KMS-11 (cell line): ENCODE measurements at regions not wholly inside any gene's neighbourhood (a gene's known extent, or its start where the extent isn't known, plus 50 kb on each side); places are given as distances from the start of the nearest gene placed in this dataset.

Source experiments
- H2AFZ ChIP-seq: fragments of 200-600 bp; sonication (generic); 2 replicates; pipeline ENCODE4 v1.6.1; 2016; ENCODE audit warnings: antibody characterized with exemption, mixed run types, low read depth
- H3K27ac ChIP-seq: fragments of 200-600 bp; sonication (generic); 2 replicates; pipeline ENCODE4 v1.6.1; 2016; ENCODE audit warnings: mild to moderate bottlenecking, mixed run types
- H3K27me3 ChIP-seq: fragments of 200-600 bp; sonication (generic); 2 replicates; pipeline ENCODE4 v1.6.1; 2017; ENCODE audit warnings: mild to moderate bottlenecking, low read depth, mixed run types, moderate library complexity; ENCODE audit not compliant: insufficient read depth
- H3K36me3 ChIP-seq: fragments of 200-600 bp; sonication (generic); 2 replicates; pipeline ENCODE4 v1.6.1; 2017; ENCODE audit warnings: mild to moderate bottlenecking, mixed run types; ENCODE audit not compliant: insufficient read depth
- H3K4me1 ChIP-seq: fragments of 200-600 bp; sonication (generic); 2 replicates; pipeline ENCODE4 v1.6.1; 2016; ENCODE audit warnings: mild to moderate bottlenecking, low read depth, mixed run types; ENCODE audit not compliant: poor library complexity, severe bottlenecking
- H3K4me2 ChIP-seq: fragments of 200-600 bp; sonication (generic); 2 replicates; pipeline ENCODE4 v1.7.0; 2016; ENCODE audit warnings: mild to moderate bottlenecking, mixed run types
- H3K4me3 ChIP-seq: fragments of 200-600 bp; sonication (generic); IDR thresholded peaks from 2 replicates; pipeline ENCODE4 v1.6.1; 2017; ENCODE audit warnings: low read depth, low read length, mixed read lengths; ENCODE audit not compliant: insufficient read depth
- H3K79me2 ChIP-seq: fragments of 200-600 bp; sonication (generic); 2 replicates; pipeline ENCODE4 v1.6.1; 2016; ENCODE audit warnings: low read depth, mixed run types; ENCODE audit not compliant: insufficient read depth
- H3K9ac ChIP-seq: fragments of 200-600 bp; sonication (generic); 2 replicates; pipeline ENCODE4 v1.6.1; 2016; ENCODE audit warnings: mild to moderate bottlenecking, mixed run types
- H4K20me1 ChIP-seq: fragments of 200-600 bp; sonication (generic); 2 replicates; pipeline ENCODE4 v1.6.1; 2016; ENCODE audit warnings: mild to moderate bottlenecking, mixed run types; ENCODE audit not compliant: insufficient read depth
- CTCF ChIP-seq: fragments of 200-600 bp; sonication (generic); conservative IDR thresholded peaks from 2 replicates; pipeline ENCODE4 v1.6.1; 2017; ENCODE audit warnings: low read depth, mild to moderate bottlenecking, antibody characterized with exemption, low read length, moderate library complexity, mixed read lengths

DNA sequence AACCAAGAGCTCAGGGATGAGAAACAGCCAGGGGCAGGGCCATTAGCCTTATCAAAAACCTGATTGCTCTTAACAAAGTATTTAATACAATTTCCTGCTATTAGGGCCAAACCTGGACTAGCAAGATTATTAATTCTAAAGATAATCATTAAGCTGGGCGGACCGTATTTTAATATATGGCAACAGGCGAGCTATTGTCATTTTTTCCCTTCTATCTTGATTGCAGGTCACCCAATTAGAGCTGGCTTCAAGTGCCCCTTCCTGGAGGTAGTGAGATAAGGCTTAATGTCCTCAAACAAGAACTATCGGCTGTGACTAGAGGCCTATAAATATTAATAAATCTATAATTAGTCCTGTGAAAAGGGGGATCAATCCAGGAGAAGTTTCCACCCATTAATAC lies 66.0 kb upstream of the BLCAP start:
- H3K9ac ChIP-seq, result no peak overlapping the region
- H3K4me2 ChIP-seq, result no peak overlapping the region
- H3K27me3 ChIP-seq, result no peaks in the 10 kb centered on the region
- TF ChIP-seq CTCF, result no peak
- H3K27ac ChIP-seq, result no peak overlapping the region
- H3K36me3 ChIP-seq, result no peaks in the 10 kb centered on the region
- no peaks in the 10 kb centered on the region for H3K79me2 ChIP-seq
- H3K4me3 ChIP-seq, result no peak overlapping the region
- no peaks in the 10 kb centered on the region for H3K4me1 ChIP-seq
- no peak overlapping the region for H2AFZ ChIP-seq
- no peaks in the 10 kb centered on the region for H4K20me1 ChIP-seq

GRCh38 chr20:37590938-37591490 lies 63.3 kb upstream of the BLCAP start:
- TF ChIP-seq CTCF, result no peak
- Histone ChIP-seq H3K79me2 (no peaks in the 10 kb centered on the region), H4K20me1 (no peaks in the 10 kb centered on the region), H3K36me3 (no peaks in the 10 kb centered on the region), H3K4me1 (no peaks in the 10 kb centered on the region), H3K4me3 (no peak overlapping the region), H3K27me3 (no peaks in the 10 kb centered on the region), H3K4me2 (no peak overlapping the region), H3K9ac (no peak overlapping the region), H2AFZ (no peak overlapping the region), H3K27ac (no peak overlapping the region)

DNA sequence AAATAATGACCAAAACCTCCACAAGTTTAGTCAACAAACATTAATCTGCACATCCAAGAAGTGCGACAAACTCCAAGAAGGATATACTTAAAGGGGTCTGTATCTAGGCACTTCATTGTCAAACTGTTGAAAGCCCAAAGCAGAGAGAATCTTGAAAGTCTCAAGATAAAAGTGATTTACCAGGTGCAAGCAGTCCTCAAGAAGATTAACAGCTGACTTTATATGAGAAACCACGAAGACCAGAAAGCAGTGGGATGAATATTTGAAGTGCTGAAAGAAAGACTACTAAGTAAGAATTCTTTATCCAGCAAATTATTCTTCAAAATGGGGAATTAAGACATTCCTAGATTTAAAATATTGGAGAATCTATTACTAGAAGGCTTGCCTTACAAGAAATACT lies 58.4 kb upstream of the BLCAP start:
- H3K27me3 ChIP-seq, result no peaks in the 10 kb centered on the region
- no peaks in the 10 kb centered on the region for H3K36me3 ChIP-seq
- H3K27ac ChIP-seq, result no peak overlapping the region
- no peak overlapping the region for H3K4me3 ChIP-seq
- H3K4me1 ChIP-seq, result no peaks in the 10 kb centered on the region
- no peaks in the 10 kb centered on the region for H3K79me2 ChIP-seq
- H2AFZ ChIP-seq, result no peak overlapping the region
- no peak overlapping the region for H3K4me2 ChIP-seq
- TF ChIP-seq CTCF, result no peak
- H3K9ac ChIP-seq, result no peak overlapping the region
- no peaks in the 10 kb centered on the region for H4K20me1 ChIP-seq

- Histone ChIP-seq H3K27me3 (no peaks in the 10 kb centered on the region), H4K20me1 (no peaks in the 10 kb centered on the region), H3K79me2 (no peaks in the 10 kb centered on the region), H2AFZ (no peak overlapping the region), H3K9ac (no peak overlapping the region), H3K4me1 (no peaks in the 10 kb centered on the region), H3K36me3 (no peaks in the 10 kb centered on the region), H3K27ac (no peak overlapping the region), H3K4me3 (no peak overlapping the region), H3K4me2 (no peak overlapping the region)
- no peak for TF ChIP-seq CTCF
Measured at GRCh38 chr20:37584238-37584807, 56.6 kb upstream of the BLCAP start.
